AG08395 (cell line): ENCODE measurements at regions not wholly inside any gene's neighbourhood (a gene's known extent, or its start where the extent isn't known, plus 50 kb on each side); places are given as distances from the start of the nearest gene placed in this dataset.
A peak's percentile ranks its signal among the peaks of the same experiment; 100 is the strongest.

Experiments used
- DNase-seq: peaks from one replicate; pipeline ENCODE4 v3.0.0; 2012; ENCODE audit warnings: mixed read lengths, low spot score

DNA sequence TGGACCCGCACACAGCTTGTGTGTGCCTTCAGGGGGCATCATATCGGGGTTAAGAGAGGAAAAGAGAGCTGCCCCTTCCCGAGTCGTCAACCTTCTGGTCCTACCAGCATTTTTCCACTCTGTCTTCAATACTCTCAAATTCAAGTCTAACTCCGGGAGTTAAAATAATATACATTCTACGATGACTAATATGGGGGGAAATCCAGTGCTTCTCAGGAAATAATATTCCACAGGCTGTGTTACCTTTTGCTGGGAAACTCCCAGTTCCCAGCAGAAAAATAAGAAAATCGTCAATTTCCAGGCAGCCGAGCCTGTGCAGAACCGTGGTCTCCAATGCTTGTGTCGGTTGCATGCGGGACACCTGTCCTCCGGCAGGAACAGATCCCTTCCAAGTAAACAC, 105.0 kb upstream of the FOXF1 start:
- no peak for DNase-seq

DNA sequence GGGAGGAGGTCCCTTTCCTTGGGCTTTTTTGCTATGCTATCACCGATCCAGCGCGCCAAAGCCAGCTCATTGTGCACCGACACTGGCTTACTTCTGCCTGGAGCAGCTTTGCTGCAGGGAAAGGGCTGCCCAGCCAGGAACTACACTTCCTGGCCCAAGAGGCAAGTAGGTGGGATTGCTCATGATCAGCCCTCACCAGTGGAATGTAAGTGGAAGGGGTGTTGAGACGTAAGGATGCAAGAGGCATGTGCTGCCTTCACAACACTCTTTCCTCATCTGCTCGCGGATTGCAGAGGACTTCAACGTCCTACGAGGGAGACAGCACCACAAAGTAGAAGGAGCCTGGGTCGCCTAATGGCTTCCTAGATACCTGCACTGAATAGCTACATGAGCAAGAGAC, 104.3 kb upstream of the FOXF1 start:
- DNase-seq: no peak

DNA sequence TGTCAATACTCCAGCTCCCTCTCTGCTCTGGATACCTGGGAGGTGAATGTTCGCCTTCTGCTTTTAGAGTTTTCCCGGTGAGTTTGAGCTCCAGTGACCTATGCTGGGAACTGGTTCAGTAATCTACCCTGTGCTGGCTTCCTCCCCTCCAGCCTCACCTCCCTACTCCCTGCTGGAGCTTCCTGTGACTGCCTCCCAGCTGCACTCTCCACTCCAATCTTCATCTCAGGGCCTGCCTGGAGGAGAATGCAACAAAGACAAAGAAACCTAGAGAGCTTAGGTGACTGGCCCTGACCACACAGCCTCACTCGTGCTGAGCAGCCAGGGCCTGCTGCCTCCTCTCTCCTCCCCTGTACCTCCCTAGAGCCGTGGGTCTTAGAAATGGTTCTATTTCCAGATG, 101.6 kb upstream of the FOXF1 start:
- no peak for DNase-seq

DNA sequence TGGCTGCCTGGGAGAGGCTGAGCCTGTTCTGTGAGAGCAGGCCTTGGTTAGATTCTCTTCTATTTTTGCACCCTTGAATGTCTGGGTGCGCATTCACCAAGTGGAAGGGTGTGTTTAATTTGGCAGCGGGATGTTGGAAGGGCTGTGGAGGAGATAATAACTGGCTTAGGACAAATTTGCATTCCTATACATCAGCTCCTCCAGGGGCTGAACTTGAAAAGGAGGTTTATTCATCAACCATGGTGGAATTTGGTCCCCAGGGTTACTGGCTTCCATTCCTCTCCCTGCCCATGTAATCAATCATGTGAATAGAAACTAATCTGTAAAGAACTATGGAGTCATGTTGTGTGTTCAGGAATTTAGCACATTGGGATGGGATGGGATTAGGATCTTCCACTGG, 100.2 kb upstream of the FOXF1 start:
- DNase-seq: no peak

DNA sequence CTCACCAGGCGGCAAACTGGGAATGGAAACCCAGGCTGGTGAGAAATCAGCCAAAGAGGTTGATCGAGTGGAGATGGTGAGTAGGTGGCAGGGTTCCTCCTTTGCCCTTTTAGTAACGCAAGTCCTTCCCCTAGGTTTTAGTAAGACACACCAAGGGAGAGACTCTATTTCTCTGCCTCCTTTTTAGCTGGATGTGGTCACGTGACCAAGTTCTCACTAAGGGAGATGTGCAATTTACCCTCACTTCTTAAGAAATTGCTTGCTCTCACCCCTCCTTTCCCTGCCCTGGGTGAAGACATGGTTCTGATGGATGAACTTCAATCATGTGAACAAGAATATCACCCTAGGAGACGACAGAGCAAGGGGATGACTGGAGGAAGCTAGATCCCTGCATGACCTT, 99.8 kb upstream of the FOXF1 start:
- no peak for DNase-seq

DNA sequence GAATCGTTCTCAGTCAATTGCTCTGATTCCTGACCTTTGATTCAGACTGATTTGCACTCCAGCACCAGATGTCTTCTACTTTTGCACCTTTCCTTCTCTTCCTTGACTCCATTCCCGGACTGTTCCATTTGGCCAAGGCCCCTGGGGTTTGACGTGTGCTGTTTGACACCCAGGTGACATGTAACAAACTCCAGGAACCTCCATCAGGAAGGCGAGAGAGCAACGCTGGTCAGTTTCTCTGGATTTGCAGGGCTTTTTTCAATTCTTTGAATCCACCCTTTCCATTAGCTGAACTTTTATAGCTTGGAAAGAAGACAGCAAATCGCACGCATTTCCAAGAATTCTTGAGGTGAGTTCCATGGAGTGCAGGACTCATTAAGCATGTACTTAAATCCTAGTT, 98.4 kb upstream of the FOXF1 start:
- no peak for DNase-seq

DNA sequence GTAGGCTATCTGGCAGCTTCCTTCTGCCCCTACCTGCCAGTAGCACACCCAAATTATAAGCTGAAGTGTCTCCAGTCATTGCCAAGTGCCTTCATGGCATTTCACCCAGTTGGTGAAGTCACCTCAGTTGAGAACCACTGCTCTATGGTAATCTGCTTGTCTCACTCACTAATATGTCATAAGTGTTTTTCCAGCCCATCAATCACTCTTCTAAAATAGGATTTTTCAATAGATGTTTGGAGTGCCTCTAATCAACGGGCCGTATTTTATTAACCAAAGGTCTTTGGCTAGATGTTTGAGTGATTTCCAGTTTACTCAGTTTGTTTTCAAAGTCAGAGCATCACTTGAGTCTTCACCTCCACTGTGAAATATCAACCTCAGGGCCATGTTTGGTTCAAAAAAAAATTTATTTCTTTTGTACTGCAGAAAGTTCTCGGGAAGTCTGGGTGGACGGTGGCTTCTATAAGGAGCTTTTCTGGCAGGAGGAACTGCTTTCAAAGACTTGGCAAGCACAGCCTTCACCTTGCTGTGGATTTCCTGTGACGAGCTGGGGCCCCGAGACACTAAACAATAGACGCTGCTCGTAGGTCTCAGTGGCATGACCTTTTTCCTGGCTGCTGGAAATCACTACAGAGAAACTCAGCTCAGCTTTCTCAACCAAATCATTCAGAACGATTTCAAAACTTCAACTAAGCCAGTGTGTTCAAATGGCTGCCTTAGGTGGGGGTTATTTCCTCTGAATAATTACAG, 95.2 kb upstream of the FOXF1 start:
- no peak for DNase-seq

DNA sequence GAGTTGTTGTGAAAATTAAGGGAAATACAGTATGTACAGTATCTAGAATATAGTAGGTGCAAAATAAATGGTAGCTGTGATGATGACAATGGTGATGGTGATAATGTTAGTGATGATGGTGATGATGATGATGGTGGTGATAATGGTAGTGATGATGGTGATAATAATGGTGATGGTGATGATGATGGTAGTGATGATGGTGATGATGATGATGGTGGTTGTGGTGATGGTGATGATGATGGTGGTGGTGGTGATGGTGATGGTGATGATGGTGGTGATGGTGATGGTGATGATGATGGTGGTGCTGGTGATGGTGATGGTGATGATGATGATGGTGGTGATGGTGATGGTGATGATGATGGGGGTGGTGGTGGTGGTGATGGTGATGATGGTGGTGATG, 91.3 kb upstream of the FOXF1 start:
- no peak for DNase-seq

DNA sequence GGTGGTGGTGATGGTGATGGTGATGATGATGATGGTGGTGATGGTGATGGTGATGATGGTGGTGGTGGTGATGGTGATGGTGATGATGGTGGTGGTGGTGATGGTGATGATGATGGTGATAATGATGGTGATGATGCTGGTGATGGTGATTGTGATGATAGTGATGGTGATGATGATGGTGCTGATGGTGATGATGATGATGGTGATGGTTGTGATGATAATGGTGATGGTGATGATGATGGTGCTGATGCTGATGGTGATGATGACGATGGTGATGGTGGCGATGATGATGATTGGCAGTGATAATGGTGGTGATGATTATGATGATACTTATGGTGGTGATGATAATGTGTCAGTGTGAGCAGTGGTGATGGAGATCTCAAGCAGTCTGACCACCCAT, 90.8 kb upstream of the FOXF1 start:
- DNase-seq: no peak

DNA sequence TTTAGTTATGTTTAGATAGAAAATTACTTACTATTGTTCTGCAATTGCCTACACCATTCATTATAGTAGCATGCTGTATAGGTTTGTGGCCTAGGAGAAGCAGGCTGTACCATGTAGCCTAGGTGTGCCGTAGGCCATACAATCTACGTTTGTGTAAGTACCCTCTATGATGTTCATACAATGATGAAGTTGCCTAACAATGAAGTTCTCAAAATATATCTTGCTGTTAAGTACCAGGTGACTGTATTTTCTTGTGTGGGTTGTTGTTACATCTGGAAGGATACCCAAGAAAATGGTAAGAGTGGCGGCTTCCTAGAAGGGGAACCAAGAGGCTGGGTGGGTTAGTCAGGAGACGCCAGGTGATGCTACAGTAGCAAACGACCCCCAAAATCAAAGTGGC, 88.3 kb upstream of the FOXF1 start:
- no peak for DNase-seq

DNA sequence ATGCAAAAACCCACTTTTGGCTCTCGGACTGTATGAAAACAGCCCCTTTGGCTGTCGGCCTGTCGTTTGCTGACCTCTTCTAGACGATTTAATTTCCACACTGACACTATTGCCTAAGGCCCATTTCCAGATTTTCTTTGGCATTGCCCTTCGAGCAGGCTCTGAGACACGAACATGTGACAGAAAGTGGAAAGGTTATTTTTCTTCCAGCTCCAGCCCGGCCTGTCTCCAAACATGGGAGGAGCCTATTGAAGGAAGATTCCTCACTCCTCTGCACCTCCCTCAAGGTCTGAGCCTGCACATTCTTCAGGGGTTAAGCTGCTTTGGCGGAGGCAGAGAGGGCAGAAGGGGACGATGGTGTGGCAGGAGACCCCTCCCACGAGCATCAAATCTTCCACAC, 85.9 kb upstream of the FOXF1 start:
- no peak for DNase-seq

DNA sequence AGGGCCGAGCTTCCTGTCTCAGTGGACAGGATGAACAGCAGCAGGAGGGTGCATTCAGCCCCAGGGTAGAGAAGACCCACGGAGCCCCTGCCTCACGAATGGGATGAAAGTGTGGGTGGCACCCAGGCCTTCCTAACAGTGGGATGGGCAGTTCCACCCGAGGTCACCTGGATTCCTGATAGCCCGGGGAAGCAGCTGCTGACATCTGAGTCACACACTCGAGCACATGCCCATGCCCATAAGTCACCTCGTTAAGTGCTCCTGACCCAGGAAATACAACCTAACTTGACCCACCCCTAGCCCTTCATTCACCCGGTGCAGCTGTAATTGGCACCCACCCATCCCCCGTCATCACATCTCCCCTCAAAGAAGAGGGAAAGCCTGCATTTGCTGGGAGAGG, 85.3 kb upstream of the FOXF1 start:
- DNase-seq: no peak

DNA sequence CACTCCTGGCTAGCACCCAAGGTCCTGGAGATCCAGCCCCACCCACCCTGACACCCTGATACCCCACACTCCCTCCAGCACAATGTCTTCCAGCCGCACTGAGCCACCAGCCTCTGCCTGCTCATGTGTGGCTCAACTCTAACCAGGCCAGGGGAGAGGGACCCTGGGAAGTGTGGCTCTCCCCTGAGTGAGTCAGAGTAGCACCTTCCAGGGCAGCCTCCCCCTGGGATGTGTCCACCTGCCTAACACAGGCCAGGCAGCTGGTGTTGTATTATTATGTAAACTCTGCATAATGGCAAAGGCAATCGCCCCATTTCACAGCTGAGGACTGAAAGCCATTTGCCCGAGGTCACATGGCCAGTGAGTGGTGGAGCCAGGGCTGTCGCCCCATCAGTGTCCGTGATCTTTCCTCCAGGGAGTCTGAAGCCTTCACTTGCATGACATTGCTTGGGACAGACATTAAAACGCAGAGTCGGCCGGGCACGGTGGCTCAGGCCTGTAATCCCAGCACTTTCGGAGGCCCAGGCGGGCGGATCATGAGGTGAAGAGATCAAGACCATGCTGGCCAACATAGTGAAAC, 84.2 kb upstream of the FOXF1 start:
- no peak for DNase-seq

DNA sequence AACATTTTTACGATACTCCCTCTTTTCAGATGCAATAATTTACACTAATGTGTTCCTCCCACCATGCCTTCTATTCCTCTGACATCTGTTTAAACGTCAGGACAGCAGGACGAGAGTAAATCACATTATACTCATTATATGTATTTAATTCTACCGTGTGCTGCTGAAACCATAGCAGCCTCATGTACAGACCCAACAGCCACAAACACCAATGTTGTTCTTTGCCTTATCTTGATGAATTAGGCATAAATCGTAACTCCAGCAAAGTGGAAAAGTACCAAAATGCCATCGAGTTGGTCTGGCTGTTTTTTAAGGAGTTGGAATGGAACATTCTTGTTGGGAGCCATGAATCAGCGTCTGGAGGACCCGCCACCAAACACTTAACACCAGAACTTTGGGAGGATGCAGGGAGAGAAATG, 82.9 kb upstream of the FOXF1 start:
- peak; percentile 26 for DNase-seq

DNA sequence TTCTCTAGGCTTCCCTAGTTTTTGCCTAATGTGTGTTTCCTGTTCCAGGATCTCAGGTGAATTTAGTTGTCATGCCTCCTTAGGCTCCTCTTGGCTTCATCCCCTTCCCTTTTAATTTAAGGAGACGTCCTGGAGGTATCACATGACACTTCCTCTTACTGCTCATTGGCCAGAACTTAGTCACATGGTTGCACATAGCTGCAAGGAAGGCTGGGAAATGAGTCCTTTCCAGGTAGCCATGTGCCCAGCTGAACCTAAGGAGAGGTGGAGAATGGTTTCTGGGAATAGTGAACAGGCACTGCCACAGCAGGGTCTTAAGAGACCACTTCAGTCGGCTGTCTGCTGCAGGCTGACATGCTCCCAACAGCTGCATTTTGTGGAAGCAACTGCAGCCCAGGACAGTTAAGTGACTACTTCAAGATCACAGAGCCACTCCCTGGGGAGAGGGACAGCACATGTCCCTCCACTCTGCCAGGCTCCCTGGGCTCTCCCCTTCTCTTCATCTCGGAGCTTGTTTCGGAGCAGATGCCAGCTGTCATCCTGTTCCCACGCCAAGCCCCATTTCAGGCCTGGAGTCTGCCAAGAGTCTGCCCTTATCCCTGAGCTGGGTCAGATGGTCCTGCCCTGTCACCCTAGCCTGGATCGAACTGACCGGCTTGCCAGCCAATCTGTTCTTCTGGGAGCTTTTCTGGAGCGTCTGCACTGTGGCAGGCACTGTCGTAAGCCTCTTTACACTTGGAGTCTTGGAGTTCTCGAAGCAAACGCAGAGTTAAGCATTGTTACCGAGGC, 81.4 kb upstream of the FOXF1 start:
- no peak for DNase-seq

DNA sequence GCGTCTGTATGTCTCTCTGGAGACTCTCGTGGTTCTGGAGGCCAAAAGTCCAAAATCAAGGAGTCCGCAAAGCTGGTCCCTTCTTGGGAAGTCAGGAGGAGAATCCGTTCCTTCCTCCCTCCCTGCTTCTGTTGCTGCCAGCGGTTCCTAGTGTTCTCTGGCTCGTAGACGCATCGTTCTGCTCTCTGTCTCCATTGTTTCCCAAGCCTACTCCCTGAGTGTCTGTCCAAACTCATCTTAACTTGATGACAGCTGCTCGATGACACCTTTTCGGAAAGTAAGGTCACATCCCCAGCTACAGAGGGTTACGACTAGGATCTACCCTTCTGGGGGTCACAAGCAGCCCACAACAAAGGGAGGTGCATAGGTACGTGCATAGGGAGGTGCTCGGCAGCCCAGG, 80.7 kb upstream of the FOXF1 start:
- no peak for DNase-seq

DNA sequence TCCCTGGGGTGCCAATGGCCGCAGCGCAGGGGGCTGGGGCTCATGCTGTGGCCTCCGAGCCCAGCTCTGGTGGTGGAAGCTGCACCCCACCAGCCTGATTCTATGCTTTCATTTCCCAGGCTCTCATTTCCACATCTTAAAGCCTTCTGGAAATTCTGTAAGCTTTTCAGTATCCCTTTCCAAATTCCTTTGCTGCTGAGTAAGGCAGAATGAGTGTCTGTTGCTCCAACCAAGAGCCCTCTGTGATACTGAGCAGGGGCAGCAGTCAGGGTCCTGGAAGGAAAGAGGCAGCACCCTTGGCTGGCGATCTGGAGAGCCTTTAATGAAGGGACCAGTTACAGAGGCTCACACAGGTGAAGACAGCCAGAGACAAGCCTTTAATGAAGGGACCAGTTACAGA, 79.5 kb upstream of the FOXF1 start:
- DNase-seq: no peak

DNA sequence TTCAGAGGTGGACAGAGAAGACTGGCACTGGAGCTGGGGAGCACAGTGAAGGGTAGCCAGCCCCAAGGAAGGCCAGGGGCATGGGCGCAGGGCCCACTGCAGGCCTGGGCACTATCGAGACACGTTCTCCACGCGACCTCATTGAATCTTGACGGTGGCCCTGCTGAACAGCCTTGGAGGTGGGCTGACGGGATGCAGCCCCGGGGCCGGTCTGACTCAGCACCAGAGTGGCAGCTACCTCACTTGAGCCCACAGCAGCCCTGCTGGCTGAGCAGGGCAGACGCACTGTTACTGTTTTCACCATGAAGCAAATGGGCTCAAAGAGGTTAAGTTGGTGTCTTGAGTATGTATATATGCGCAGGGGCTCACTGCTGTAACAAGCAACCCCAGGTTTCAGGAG, 78.8 kb upstream of the FOXF1 start:
- no peak for DNase-seq

DNA sequence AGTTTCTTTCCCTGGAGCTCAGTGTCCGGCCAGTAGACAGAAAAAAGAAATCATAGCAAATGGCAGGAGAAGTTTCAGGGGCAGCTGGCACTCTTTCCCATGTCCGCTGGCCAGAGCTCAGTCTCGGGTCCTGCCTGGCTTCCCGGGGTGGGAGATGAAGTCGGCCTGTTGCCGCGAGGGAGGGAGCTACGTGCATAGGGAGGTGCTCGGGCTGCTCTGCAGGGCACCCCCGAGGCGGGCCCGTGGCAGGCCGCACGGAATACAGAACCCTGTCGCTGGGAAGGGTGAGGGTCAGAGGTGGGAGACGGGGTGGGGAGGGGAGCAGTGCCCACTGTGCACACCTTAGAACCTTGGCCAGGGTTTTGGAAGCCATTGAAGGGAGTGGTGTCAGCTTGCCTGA, 78.3 kb upstream of the FOXF1 start:
- no peak for DNase-seq

DNA sequence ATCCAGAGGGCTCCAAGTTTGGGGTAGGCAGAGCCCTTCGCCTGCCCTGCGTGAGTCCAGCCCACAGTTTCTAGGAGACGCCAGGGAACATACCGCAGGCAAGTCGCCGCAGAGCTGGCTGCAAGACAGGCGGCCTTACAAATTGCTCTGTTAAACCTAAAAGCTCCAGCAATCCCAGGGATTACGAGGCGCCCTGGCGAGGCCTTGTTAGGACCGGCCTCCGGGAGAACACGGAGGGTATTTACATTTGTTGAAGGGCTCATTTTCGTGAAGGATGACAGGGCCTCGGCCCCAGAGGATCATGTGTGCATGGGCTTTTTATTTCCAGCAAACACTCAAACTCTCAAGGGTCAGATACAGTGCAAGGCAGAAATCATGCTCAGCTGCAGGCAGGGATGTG, 77.6 kb upstream of the FOXF1 start:
- no peak for DNase-seq

DNA sequence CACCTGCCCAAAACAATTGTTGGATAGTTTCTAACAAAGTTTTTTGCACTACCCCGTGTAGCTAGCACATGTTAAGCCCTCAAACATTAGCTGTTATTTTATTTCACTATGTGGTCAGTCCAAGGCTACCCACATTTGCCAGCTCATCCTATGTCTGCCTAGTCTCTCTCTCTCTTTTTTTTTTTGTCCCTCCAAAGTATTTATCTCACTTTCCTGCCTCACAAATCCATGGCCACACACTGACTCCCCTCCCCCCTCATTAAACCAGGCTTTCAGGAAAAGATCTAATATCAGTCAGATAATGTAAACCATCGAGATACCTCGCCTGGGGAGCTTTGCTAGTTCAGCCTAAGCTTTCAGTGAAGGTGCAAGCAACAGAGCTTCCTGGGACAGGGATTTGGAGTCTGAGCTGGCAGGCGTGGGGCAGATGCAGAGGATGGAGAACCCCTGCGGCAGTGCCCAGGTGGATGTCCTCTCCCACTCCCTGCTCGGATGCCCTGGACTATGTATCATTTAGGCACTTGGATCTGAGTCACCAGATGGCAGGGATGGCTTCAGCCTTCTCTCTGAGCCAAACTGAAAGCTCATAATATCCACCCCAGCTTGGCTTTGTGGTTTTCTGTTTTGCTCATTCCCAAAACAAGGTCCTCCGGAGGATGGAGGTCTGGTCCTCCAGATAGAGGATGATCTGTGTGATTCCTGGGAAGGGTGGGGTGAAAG, 73.7 kb upstream of the FOXF1 start:
- DNase-seq: peak; percentile 16

DNA sequence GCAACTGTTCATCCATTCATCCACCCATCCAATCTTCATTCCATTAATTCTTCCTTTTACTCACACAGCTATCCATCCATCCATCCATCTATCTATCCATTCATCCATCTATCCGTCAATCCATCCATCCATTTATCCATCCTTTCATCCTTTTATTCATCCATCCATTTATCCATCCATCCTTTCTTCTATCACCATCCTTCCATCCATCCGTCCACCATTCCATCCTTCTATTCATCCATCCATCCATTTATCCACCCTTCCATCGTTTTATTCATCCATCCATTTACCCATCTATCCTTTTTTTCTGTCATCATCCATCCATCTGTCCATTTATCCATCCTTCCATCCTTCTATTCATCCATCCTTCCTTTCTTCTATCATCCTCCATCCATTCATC, 73.0 kb upstream of the FOXF1 start:
- DNase-seq: no peak

DNA sequence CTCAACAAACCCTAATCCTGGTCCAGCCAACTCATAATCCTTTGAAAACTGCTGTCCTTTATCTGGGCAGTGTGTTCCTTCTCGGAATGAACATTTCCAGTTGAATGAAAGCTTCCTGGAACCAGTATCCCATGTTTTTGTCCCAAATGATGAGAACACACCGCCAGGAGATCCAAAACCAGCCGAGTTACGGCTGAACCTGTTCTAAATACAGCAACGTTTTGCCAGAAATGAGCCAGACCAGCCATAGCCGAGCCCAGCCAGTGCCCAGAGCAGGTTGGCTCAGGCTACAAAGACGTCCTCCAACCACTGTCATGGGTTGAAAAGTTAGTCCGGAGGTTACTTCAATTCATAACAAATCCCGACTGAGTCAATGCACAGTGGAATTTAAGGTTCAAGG, 67.6 kb upstream of the FOXF1 start:
- DNase-seq: no peak
